ENCODE measurements at regions not wholly inside any gene's neighbourhood (a gene's known extent, or its start where the extent isn't known, plus 50 kb on each side); places are given as distances from the start of the nearest gene placed in this dataset.

DNA sequence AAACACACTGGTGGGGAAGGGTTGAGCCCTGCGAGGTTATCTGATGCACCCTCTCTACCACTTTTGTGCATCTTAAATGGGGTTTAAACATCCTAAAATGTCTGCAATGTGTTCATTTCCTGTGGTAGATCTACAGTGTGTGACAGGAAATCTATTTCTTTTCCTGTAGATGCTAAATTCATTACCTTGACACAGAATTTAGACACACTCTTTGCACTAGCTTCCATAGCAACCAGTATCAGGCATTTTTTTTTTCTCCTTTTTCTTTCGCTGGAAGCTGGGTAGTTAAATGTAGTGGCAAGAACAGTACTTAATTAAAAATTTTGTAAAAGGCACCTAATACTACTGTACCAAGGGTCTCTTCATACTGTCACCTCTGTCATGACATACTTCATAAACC is 141.1 kb downstream of the RFPL4B start:
- Histone ChIP-seq H3K4me3 (ENCODE audit: low read length) (no peak overlapping the region), H3F3A (ENCODE audit: insufficient read depth, low read length) (no peaks in the 10 kb centered on the region), H4K20me1 (ENCODE audit: insufficient read depth, low read length) (no peaks in the 10 kb centered on the region), H3K9me2 (replicated peaks; ENCODE audit: insufficient read depth, low read length) (no peaks in the 10 kb centered on the region), H3K79me2 (ENCODE audit: low read length) (no peaks in the 10 kb centered on the region), H3K4me2 (ENCODE audit: low read depth, low read length) (no peak overlapping the region), H3K27me3 (replicated peaks; ENCODE audit: insufficient read depth, low read length) (no peaks in the 10 kb centered on the region), H3K27ac (ENCODE audit: low read length) (no peak overlapping the region), H3K9ac (ENCODE audit: low read length) (no peak overlapping the region), H3K4me1 (ENCODE audit: low read length) (no peaks in the 10 kb centered on the region), H3K9me3 (replicated peaks; ENCODE audit: insufficient read depth, low read length) (no peaks in the 10 kb centered on the region), H3K36me3 (replicated peaks; ENCODE audit: insufficient read depth, low read length) (no peaks in the 10 kb centered on the region), H2AFZ (ENCODE audit: low read length) (no peak overlapping the region)
- DNase-seq: no peak
- TF ChIP-seq, protein P1, sequence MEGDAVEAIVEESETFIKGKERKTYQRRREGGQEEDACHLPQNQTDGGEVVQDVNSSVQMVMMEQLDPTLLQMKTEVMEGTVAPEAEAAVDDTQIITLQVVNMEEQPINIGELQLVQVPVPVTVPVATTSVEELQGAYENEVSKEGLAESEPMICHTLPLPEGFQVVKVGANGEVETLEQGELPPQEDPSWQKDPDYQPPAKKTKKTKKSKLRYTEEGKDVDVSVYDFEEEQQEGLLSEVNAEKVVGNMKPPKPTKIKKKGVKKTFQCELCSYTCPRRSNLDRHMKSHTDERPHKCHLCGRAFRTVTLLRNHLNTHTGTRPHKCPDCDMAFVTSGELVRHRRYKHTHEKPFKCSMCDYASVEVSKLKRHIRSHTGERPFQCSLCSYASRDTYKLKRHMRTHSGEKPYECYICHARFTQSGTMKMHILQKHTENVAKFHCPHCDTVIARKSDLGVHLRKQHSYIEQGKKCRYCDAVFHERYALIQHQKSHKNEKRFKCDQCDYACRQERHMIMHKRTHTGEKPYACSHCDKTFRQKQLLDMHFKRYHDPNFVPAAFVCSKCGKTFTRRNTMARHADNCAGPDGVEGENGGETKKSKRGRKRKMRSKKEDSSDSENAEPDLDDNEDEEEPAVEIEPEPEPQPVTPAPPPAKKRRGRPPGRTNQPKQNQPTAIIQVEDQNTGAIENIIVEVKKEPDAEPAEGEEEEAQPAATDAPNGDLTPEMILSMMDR (IDR thresholded peaks at IDR 0.05; ENCODE audit: low read length): no peak
- TF ChIP-seq EZH2phosphoT487 (IDR thresholded peaks at IDR 0.05; ENCODE audit: low read length) (no peak), EZH2 (optimal IDR thresholded peaks at IDR 0.05; ENCODE audit: low read depth, low read length) (no peak)

GRCh38 chr6:112501705-112502104 is 154.6 kb downstream of the RFPL4B start:
- TF ChIP-seq, protein P1 (IDR thresholded peaks at IDR 0.05; ENCODE audit: low read length): no peak
- TF ChIP-seq EZH2 (optimal IDR thresholded peaks at IDR 0.05; ENCODE audit: low read depth, low read length) (no peak), EZH2phosphoT487 (IDR thresholded peaks at IDR 0.05; ENCODE audit: low read length) (no peak)
- Histone ChIP-seq H3K27ac (ENCODE audit: low read length) (no peak overlapping the region), H3K4me2 (ENCODE audit: low read depth, low read length) (no peak overlapping the region), H3K4me1 (ENCODE audit: low read length) (no peaks in the 10 kb centered on the region), H3K9me2 (replicated peaks; ENCODE audit: insufficient read depth, low read length) (no peaks in the 10 kb centered on the region), H4K20me1 (ENCODE audit: insufficient read depth, low read length) (no peaks in the 10 kb centered on the region), H3K27me3 (replicated peaks; ENCODE audit: insufficient read depth, low read length) (no peaks in the 10 kb centered on the region), H3K9me3 (replicated peaks; ENCODE audit: insufficient read depth, low read length) (no peaks in the 10 kb centered on the region), H3K36me3 (replicated peaks; ENCODE audit: insufficient read depth, low read length) (no peaks in the 10 kb centered on the region), H3K79me2 (ENCODE audit: low read length) (no peaks in the 10 kb centered on the region), H3K4me3 (ENCODE audit: low read length) (no peak overlapping the region), H2AFZ (ENCODE audit: low read length) (no peak overlapping the region), H3K9ac (ENCODE audit: low read length) (no peak overlapping the region), H3F3A (ENCODE audit: insufficient read depth, low read length) (no peaks in the 10 kb centered on the region)
- DNase-seq: no peak

DNA sequence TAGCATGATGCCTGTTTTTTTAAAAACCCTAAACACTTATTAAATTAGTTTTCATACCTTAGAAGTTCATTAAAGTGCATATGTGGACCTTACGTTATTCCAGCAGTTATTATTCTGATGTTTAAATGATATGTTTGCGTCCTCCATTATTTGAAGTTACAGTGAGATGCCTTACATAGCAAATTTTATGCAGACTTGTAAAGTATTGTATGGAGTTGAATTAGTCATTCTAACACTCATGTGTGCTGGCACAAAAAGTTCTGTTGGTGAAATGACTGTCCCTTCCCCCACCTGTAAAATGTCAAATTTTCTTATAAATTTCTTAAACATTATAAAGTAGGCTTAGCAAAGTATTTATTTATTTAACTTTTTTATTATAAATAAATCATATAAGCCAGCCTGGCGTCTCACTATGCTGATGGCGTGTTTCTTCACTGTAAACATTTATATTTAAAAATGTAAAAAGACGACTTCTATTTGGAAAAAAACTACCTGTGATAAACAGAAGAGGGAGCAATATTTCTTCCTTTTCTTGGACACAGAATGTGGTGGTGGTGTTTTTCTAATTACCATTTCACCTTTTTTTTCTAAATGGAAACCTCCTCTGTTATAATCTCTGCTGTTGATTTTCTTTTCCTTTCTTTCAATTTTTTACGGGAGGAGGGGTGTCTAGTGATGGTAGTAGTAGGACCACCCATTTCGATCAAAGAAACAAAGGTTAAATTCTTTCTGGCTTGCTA is 155.4 kb downstream of the RFPL4B start:
- Histone ChIP-seq H4K20me1 (ENCODE audit: insufficient read depth, low read length) (no peaks in the 10 kb centered on the region), H3F3A (ENCODE audit: insufficient read depth, low read length) (no peaks in the 10 kb centered on the region), H3K27me3 (replicated peaks; ENCODE audit: insufficient read depth, low read length) (no peaks in the 10 kb centered on the region), H3K36me3 (replicated peaks; ENCODE audit: insufficient read depth, low read length) (no peaks in the 10 kb centered on the region), H3K4me2 (ENCODE audit: low read depth, low read length) (no peak overlapping the region), H3K79me2 (ENCODE audit: low read length) (no peaks in the 10 kb centered on the region), H3K27ac (ENCODE audit: low read length) (no peak overlapping the region), H2AFZ (ENCODE audit: low read length) (no peak overlapping the region), H3K9me3 (replicated peaks; ENCODE audit: insufficient read depth, low read length) (no peaks in the 10 kb centered on the region), H3K9ac (ENCODE audit: low read length) (no peak overlapping the region), H3K9me2 (replicated peaks; ENCODE audit: insufficient read depth, low read length) (no peaks in the 10 kb centered on the region), H3K4me3 (ENCODE audit: low read length) (no peak overlapping the region), H3K4me1 (ENCODE audit: low read length) (no peaks in the 10 kb centered on the region)
- DNase-seq: no peak
- TF ChIP-seq, protein P1 (IDR thresholded peaks at IDR 0.05; ENCODE audit: low read length): no peak
- TF ChIP-seq EZH2phosphoT487 (IDR thresholded peaks at IDR 0.05; ENCODE audit: low read length): no peak
- TF ChIP-seq EZH2 (optimal IDR thresholded peaks at IDR 0.05; ENCODE audit: low read depth, low read length): no peak

Data from MM.1S (cell line).